H7 (cell line): ENCODE measurements at regions not wholly inside any gene's neighbourhood (a gene's known extent, or its start where the extent isn't known, plus 50 kb on each side); places are given as distances from the start of the nearest gene placed in this dataset.

Experiments
- DNase-seq: peaks from one replicate; pipeline ENCODE4 v3.0.0; 2012
- H3K27me3 ChIP-seq: 2 replicates; pipeline ENCODE4 v1.6.0; 2011; ENCODE audit warnings: mild to moderate bottlenecking, low read length; ENCODE audit not compliant: control insufficient read depth, insufficient read depth
- H3K36me3 ChIP-seq: replicated peaks from 2 replicates; pipeline ENCODE4 v1.5.1; 2011; ENCODE audit warnings: low read length; ENCODE audit not compliant: control insufficient read depth, insufficient read depth
- H3K4me3 ChIP-seq: 2 replicates; pipeline ENCODE4 v1.5.1; 2011; ENCODE audit warnings: low read depth, mild to moderate bottlenecking, control low read depth, low read length, moderate library complexity; ENCODE audit not compliant: insufficient read depth

- no peak for DNase-seq
- Histone ChIP-seq H3K36me3 (no peaks in the 10 kb centered on the region), H3K27me3 (no peaks in the 10 kb centered on the region; the same call in 1 of the 2 replicates), H3K4me3 (no peak overlapping the region)
Measured at GRCh38 chr5:179427676-179428056, 82.4 kb upstream of the ADAMTS2 start.

GRCh38 chr5:179427032-179427675 is 81.9 kb upstream of the ADAMTS2 start:
- Histone ChIP-seq H3K36me3 (no peaks in the 10 kb centered on the region), H3K27me3 (no peaks in the 10 kb centered on the region; the same call in 1 of the 2 replicates), H3K4me3 (no peak overlapping the region)
- DNase-seq, result peak; percentile 68

GRCh38 chr5:179422908-179423481 is 77.7 kb upstream of the ADAMTS2 start:
- peak; percentile 53 for DNase-seq
- H3K36me3 ChIP-seq, result no peaks in the 10 kb centered on the region

GRCh38 chr5:179422213-179422855 is 77.1 kb upstream of the ADAMTS2 start:
- Histone ChIP-seq H3K27me3 (no peaks in the 10 kb centered on the region; the same call in 1 of the 2 replicates), H3K36me3 (no peaks in the 10 kb centered on the region), H3K4me3 (no peak overlapping the region)
- peak; percentile 30 for DNase-seq

More at GRCh38 chr5:179422908-179423481, 77.7 kb upstream of the ADAMTS2 start:
- Histone ChIP-seq H3K4me3 (no peak overlapping the region), H3K27me3 (no peaks in the 10 kb centered on the region; the same call in 1 of the 2 replicates)

GRCh38 chr5:179421144-179421901 is 76.1 kb upstream of the ADAMTS2 start:
- peak; percentile 51 for DNase-seq
- no peaks in the 10 kb centered on the region for H3K27me3 ChIP-seq
- no peak overlapping the region for H3K4me3 ChIP-seq
- no peaks in the 10 kb centered on the region for H3K36me3 ChIP-seq

GRCh38 chr5:179420476-179420875 is 75.2 kb upstream of the ADAMTS2 start:
- DNase-seq, result peak; percentile 34
- Histone ChIP-seq H3K27me3 (no peaks in the 10 kb centered on the region), H3K4me3 (no peak overlapping the region), H3K36me3 (no peaks in the 10 kb centered on the region)

GRCh38 chr5:179418972-179419371 is 73.7 kb upstream of the ADAMTS2 start:
- Histone ChIP-seq H3K27me3 (no peaks in the 10 kb centered on the region), H3K4me3 (no peak overlapping the region), H3K36me3 (no peaks in the 10 kb centered on the region)
- DNase-seq, result peak; percentile 33

- no peak overlapping the region for H3K4me3 ChIP-seq
- H3K27me3 ChIP-seq, result no peaks in the 10 kb centered on the region
- peak; percentile 21 for DNase-seq
- no peaks in the 10 kb centered on the region for H3K36me3 ChIP-seq
Measured at GRCh38 chr5:179417696-179418095, 72.4 kb upstream of the ADAMTS2 start.

- DNase-seq, result peak; percentile 53
- Histone ChIP-seq H3K27me3 (no peaks in the 10 kb centered on the region), H3K4me3 (no peak overlapping the region), H3K36me3 (no peaks in the 10 kb centered on the region)
Measured at GRCh38 chr5:179417016-179417415, 71.8 kb upstream of the ADAMTS2 start.

- Histone ChIP-seq H3K27me3 (no peaks in the 10 kb centered on the region), H3K4me3 (no peak overlapping the region), H3K36me3 (no peaks in the 10 kb centered on the region)
- DNase-seq, result peak; percentile 42
Measured at GRCh38 chr5:179416114-179416822, 71.0 kb upstream of the ADAMTS2 start.

- H3K4me3 ChIP-seq, result no peak overlapping the region
- no peaks in the 10 kb centered on the region for H3K27me3 ChIP-seq
- no peaks in the 10 kb centered on the region for H3K36me3 ChIP-seq
- DNase-seq, result peak; percentile 11
Measured at GRCh38 chr5:179415291-179416060, 70.2 kb upstream of the ADAMTS2 start.

GRCh38 chr5:179414459-179415261 is 69.4 kb upstream of the ADAMTS2 start:
- peak; percentile 28 for DNase-seq
- no peaks in the 10 kb centered on the region for H3K36me3 ChIP-seq
- no peak overlapping the region for H3K4me3 ChIP-seq
- H3K27me3 ChIP-seq, result no peaks in the 10 kb centered on the region
